Activated CD4-positive, alpha-beta T cell treated with anti-CD3 and anti-CD28 coated beads, Interleukin-2, amount 10 ng/mL, durations not matched to agents 7 days and 5 days (primary cell): ENCODE measurements at regions not wholly inside any gene's neighbourhood (a gene's known extent, or its start where the extent isn't known, plus 50 kb on each side); places are given as distances from the start of the nearest gene placed in this dataset.
"Not testable (repeated sequence)": the region's sequence is repeated elsewhere in the genome, so short reads cannot be mapped to it uniquely, and the experiment has no call there.

Source experiments
- CTCF ChIA-PET: fragments of 350-600 bp; sonication (Branson Sonifier 250); formaldehyde crosslinking; loops from one replicate; lab custom pipeline; 2021; ENCODE audit warnings: antibody characterized with exemption; lab: Charles Lee
- POLR2A ChIA-PET: fragments of 350-600 bp; sonication (Branson Sonifier 250); formaldehyde crosslinking; loops from one replicate; lab custom pipeline; 2021; ENCODE audit warnings: antibody characterized with exemption; lab: Charles Lee
- DNase-seq: peaks from one replicate; pipeline ENCODE4 v3.0.0-alpha.2; 2020
- H3K27ac Mint-ChIP-seq: one replicate; pipeline ENCODE4 v1.8.0; 2021; ENCODE audit warnings: mild to moderate bottlenecking, moderate library complexity, mixed read lengths
- H3K27me3 Mint-ChIP-seq: one replicate; pipeline ENCODE4 v1.8.0; 2021; ENCODE audit warnings: mixed read lengths
- H3K36me3 Mint-ChIP-seq: one replicate; pipeline ENCODE4 v1.8.0; 2021; ENCODE audit warnings: low read depth, mixed read lengths
- H3K4me1 Mint-ChIP-seq: one replicate; pipeline ENCODE4 v1.8.0; 2021; ENCODE audit warnings: mixed read lengths
- H3K4me3 Mint-ChIP-seq: one replicate; pipeline ENCODE4 v1.8.0; 2021; ENCODE audit warnings: mild to moderate bottlenecking, moderate library complexity, mixed read lengths
- H3K9me3 Mint-ChIP-seq: one replicate; pipeline ENCODE4 v1.8.0; 2021; ENCODE audit warnings: mixed read lengths

DNA sequence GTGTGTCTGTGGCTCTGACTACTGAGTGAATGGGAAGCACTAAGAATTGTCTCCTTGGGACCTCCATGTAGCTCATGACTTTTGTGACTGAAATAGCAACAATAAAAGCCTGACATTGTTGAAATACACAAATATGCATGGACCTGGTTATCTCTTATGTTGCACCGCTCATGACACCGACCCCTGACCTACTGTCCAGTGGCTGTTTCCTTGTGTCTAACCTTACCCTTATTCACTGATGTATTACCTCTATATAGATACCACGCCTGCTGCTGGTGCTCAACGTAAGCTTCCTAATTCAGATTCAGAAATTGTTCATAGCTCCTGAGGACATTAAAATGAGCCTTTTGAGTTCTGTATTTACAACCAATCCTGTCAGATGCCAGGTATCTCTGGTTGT lies 243.4 kb upstream of the SEMA3C start:
- Mint-ChIP-seq H3K4me1 (no peaks in the 10 kb centered on the region), H3K9me3 (peaks cover 2% of the 10 kb centered on the region), H3K27ac (no peak overlapping the region), H3K4me3 (no peak overlapping the region), H3K27me3 (no peaks in the 10 kb centered on the region), H3K36me3 (no peaks in the 10 kb centered on the region)
- ChIA-PET POLR2A (no interaction called here), CTCF (no interaction called here)
- no peak for DNase-seq

DNA sequence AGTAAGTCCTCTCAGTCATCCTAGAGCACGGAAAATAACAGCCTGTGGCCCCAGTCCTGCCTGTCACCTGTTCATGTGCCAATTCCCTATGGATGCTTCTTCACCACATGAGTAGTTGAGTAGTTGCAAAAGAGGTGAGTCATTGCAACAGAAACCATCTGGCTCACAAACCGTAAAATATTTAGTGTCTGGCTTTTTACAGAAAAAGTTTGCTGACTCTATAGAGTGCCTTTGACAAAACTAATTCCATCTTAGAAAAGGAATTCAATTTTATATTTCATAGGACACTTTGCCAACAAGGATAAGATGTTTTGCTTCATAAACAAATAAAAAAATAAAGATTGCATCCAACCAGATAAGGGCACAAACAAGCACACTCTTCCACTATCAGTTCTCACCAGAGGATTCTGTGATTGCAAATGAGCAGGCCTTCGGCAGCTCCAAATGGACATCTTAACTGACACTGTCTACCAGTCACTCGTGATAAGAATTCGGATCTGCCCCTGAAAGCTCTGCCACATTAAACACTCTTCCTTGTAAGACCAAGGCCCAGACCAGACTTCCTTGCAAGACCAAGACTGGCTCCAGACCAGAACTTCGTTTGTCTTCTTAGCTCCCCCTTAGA lies 242.7 kb upstream of the SEMA3C start:
- Mint-ChIP-seq H3K27me3 (no peaks in the 10 kb centered on the region), H3K4me3 (no peak overlapping the region), H3K36me3 (no peaks in the 10 kb centered on the region), H3K9me3 (peaks cover 2% of the 10 kb centered on the region), H3K4me1 (no peaks in the 10 kb centered on the region), H3K27ac (no peak overlapping the region)
- CTCF ChIA-PET, result no interaction called here
- DNase-seq, result no peak
- POLR2A ChIA-PET, result no interaction called here

DNA sequence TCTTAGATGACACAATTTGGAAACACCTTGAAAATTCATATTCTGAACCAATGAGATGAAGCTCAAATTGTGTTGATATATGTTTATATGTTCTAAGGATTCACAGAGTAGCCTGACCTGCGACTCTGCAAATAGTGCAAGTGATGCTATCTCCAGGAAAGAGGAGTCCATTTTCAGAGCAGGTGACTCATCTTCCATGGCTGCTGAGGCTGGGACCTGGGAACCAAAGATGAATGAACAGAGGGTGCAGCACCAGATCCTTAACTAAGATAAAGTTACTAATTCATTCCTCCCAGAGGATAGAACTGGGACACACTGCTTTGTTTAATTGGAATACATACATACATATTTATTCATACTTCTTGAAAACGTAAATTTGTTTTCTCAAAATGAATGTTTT lies 240.6 kb upstream of the SEMA3C start:
- ChIA-PET CTCF (no interaction called here), POLR2A (no interaction called here)
- DNase-seq, result no peak
- Mint-ChIP-seq H3K27me3 (no peaks in the 10 kb centered on the region), H3K4me1 (no peaks in the 10 kb centered on the region), H3K4me3 (no peak overlapping the region), H3K36me3 (no peaks in the 10 kb centered on the region), H3K9me3 (peaks cover 2% of the 10 kb centered on the region), H3K27ac (no peak overlapping the region)

DNA sequence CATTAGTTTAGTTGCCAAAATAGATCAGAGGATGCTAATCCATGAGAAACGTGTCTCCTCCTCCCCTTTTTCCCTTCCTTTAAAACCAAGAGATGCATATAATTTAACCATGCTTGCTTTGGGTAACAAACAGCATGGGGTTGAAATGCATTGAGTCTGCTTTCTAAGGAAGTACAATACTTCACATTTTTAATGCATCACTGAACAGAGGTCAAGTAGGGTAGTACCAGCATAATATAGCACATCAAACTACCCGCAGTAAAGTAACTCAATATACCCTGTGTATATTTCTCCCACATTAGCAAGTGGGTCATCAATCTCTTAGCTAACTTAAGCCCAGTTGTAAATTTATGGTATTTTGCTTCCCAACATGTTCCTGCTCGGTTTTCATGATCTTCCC lies 239.3 kb upstream of the SEMA3C start:
- no peak overlapping the region for H3K4me3 Mint-ChIP-seq
- ChIA-PET POLR2A (no interaction called here), CTCF (no interaction called here)
- H3K27ac Mint-ChIP-seq, result no peak overlapping the region
- no peaks in the 10 kb centered on the region for H3K36me3 Mint-ChIP-seq
- H3K27me3 Mint-ChIP-seq, result no peaks in the 10 kb centered on the region
- peaks cover 2% of the 10 kb centered on the region for H3K9me3 Mint-ChIP-seq
- H3K4me1 Mint-ChIP-seq, result no peaks in the 10 kb centered on the region
- DNase-seq, result no peak

GRCh38 chr7:81155654-81156373 lies 237.0 kb upstream of the SEMA3C start:
- Mint-ChIP-seq H3K27ac (no peak overlapping the region), H3K36me3 (no peaks in the 10 kb centered on the region), H3K4me3 (no peak overlapping the region), H3K9me3 (no peaks in the 10 kb centered on the region), H3K4me1 (no peaks in the 10 kb centered on the region), H3K27me3 (no peaks in the 10 kb centered on the region)
- POLR2A ChIA-PET, result no interaction called here
- CTCF ChIA-PET, result no interaction called here
- no peak for DNase-seq

DNA sequence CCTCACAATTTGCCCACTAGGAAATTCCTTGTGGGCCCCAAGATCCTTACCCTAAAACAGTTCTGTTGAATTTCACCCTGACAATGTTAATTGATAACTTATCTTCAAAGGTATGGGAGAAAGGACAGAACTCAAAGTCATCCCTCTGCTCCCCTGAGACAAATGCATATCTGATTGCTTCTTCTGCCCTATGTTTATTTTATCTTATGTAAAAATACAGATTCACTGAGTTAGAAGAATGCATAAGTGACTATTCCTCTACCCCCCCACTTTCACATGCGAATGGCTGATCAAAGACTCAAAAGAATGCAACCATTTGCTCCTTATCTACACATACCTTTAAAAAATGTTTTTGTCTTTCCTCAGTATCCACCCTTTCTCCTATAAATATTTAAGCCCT lies 235.7 kb upstream of the SEMA3C start:
- H3K27ac Mint-ChIP-seq, result no peak overlapping the region
- no peaks in the 10 kb centered on the region for H3K4me1 Mint-ChIP-seq
- H3K9me3 Mint-ChIP-seq, result no peaks in the 10 kb centered on the region

GRCh38 chr7:81152925-81153324 lies 234.1 kb upstream of the SEMA3C start:
- POLR2A ChIA-PET, H3K36me3 Mint-ChIP-seq, CTCF ChIA-PET, H3K27ac Mint-ChIP-seq, H3K4me3 Mint-ChIP-seq, H3K27me3 Mint-ChIP-seq, DNase-seq, H3K9me3 Mint-ChIP-seq, H3K4me1 Mint-ChIP-seq: not testable (repeated sequence)

More for the DNA sequence above, 235.7 kb upstream of the SEMA3C start:
- no peak for DNase-seq
- ChIA-PET POLR2A (no interaction called here), CTCF (no interaction called here)
- Mint-ChIP-seq H3K27me3 (no peaks in the 10 kb centered on the region), H3K4me3 (no peak overlapping the region), H3K36me3 (no peaks in the 10 kb centered on the region)

GRCh38 chr7:81150951-81151361 lies 232.1 kb upstream of the SEMA3C start:
- Mint-ChIP-seq H3K4me3 (no peak overlapping the region), H3K4me1 (no peaks in the 10 kb centered on the region), H3K27me3 (no peaks in the 10 kb centered on the region), H3K9me3 (peaks cover 3% of the 10 kb centered on the region), H3K27ac (no peak overlapping the region), H3K36me3 (no peaks in the 10 kb centered on the region)
- ChIA-PET CTCF (no interaction called here), POLR2A (no interaction called here)
- DNase-seq, result no peak

DNA sequence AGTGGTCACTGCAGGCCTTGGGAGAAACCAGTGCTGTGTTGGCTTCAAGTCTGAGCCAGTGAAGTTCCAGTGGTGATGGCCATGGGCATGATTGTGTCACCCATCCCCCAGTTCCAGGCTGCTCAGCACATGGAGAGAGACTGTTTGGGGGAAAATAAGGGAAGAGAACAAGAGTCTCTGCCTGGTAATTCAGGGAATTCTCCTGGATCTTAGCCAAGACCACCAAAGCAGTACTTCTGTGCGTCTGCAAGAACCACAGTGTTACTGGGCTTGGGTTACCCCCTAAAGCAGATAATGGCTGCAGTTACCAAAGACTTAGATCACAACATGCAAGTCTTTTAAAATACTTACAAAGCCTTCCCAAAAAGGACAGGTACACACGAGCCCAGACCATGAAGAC lies 225.0 kb upstream of the SEMA3C start:
- Mint-ChIP-seq H3K27me3 (no peaks in the 10 kb centered on the region), H3K4me1 (no peaks in the 10 kb centered on the region), H3K36me3 (no peaks in the 10 kb centered on the region), H3K4me3 (no peak overlapping the region), H3K27ac (no peak overlapping the region), H3K9me3 (peaks cover 5% of the 10 kb centered on the region)
- no peak for DNase-seq
- POLR2A ChIA-PET, result no interaction called here
- CTCF ChIA-PET, result no interaction called here

DNA sequence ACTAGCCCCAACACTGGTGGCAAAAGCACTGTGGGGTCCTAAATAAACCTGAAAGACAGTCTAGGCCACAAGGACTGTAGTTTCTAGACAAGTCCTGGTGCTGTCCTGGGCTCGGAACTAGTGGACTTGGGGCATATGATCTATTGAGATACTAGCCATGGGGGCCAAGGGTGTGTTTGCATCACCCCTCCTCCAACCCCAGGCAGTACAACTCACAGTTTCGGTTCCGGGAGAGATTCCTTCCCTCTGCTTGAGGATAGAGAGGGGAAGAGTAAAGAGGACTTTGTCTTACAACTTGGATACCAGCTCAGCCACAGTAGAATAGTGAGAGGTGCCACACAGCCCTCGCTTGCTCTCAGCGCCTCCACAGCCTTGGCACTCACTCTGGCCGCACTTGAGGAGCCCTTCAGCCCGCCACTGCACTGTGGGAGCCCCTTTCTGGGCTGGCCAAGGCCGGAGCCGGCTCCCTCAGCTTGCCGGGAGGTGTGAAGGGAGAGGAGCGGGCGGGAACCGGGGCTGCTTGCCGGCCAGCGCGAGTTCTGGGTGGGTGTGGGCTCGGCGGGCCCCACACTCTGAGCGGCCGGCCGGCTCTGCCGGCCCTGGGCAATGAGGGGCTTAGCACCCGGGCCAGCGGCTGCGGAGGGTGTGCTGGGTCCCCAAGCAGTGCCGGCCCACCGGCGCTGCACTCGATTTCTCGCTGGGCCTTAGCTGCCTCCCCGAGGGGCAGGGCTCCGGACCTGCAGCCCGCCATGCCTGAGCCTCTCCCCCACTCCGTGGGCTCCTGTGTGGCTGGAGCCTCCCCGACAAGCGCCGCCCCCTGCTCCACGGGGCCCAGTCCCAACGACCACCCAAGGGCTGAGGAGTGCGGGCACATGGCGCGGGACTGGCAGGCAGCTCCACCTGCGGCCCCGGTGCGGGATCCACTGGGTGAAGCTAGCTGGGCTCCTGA lies 222.7 kb upstream of the SEMA3C start:
- H3K27me3 Mint-ChIP-seq, H3K36me3 Mint-ChIP-seq, H3K4me3 Mint-ChIP-seq, POLR2A ChIA-PET, H3K27ac Mint-ChIP-seq, H3K9me3 Mint-ChIP-seq, DNase-seq, CTCF ChIA-PET, H3K4me1 Mint-ChIP-seq: not testable (repeated sequence)

DNA sequence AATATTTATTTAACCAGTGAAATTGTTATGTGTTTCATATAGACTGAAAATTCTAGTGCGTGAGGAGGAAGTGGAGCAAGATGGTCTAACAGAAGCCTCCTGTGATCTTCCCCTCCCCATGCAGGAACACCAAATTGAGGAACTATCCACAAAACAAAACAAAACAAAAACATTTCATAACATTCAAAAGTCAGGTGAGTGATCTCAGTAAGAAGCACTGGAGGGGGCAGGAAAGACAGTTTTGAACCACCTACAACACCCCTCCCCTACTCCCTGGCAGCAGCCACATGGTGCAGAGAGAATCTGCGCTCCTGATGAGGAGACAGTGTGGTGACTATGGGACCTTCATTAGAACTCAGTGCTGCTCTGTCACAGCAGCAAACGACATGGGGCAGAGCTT lies 221.9 kb upstream of the SEMA3C start:
- H3K27ac Mint-ChIP-seq, result no peak overlapping the region
- ChIA-PET CTCF (no interaction called here), POLR2A (no interaction called here)
- peaks cover 2% of the 10 kb centered on the region for H3K9me3 Mint-ChIP-seq
- H3K4me1 Mint-ChIP-seq, result no peaks in the 10 kb centered on the region
- H3K4me3 Mint-ChIP-seq, result no peak overlapping the region
- H3K27me3 Mint-ChIP-seq, result no peaks in the 10 kb centered on the region
- no peaks in the 10 kb centered on the region for H3K36me3 Mint-ChIP-seq
- no peak for DNase-seq

GRCh38 chr7:81140252-81140651 lies 221.4 kb upstream of the SEMA3C start:
- peaks cover under 1% of the 10 kb centered on the region for H3K9me3 Mint-ChIP-seq
- H3K27ac Mint-ChIP-seq, result no peak overlapping the region
- no peaks in the 10 kb centered on the region for H3K36me3 Mint-ChIP-seq
- DNase-seq, result no peak
- no peak overlapping the region for H3K4me3 Mint-ChIP-seq
- H3K27me3 Mint-ChIP-seq, result no peaks in the 10 kb centered on the region
- POLR2A ChIA-PET, result no interaction called here
- CTCF ChIA-PET, result no interaction called here
- no peaks in the 10 kb centered on the region for H3K4me1 Mint-ChIP-seq

DNA sequence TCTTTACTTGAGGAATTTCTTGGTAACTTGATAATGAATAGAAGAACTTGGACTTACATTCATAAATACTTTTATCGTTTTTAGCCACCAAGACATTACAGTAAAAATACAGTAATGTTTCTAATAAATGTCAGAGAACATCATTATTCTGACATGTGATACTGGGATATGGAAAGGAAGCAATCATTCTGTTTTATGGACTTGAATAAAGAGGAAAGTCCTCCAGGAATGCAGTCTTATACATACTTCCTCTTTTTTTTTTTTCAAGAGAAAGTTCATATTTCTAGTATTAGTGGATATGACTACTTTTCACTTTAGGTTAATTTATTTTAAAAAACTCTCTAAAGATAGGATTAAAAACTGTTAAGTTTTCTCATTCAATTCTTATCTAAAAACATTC lies 220.0 kb upstream of the SEMA3C start:
- ChIA-PET POLR2A (no interaction called here), CTCF (no interaction called here)
- DNase-seq, result no peak
- Mint-ChIP-seq H3K4me3 (no peak overlapping the region), H3K27ac (no peak overlapping the region), H3K9me3 (peaks cover 2% of the 10 kb centered on the region), H3K27me3 (no peaks in the 10 kb centered on the region), H3K4me1 (no peaks in the 10 kb centered on the region), H3K36me3 (no peaks in the 10 kb centered on the region)
